Fibroblast of peridontal ligament (primary cell): ENCODE measurements at regions not wholly inside any gene's neighbourhood (a gene's known extent, or its start where the extent isn't known, plus 50 kb on each side); places are given as distances from the start of the nearest gene placed in this dataset.

Experiments
- DNase-seq: peaks from one replicate; pipeline ENCODE4 v3.0.0-alpha.2; 2010; ENCODE audit errors: extremely low read depth

DNA sequence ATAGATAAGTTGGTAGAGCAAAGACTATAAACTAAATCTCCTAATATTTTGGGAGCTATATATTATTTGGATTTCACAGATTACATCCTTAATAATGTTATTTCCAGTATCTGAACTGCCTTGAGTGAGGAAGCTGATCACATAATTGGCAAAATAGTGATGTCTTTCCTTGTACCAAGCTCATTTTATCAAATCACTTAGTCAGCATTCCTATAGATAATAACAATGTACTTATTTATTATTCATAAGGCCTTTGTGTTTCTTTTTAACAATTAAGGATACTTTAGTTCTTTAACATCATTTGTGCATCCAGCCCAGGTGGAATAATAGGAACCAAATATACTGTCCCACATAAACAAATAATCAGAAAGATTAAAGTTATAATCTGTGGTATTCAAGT lies 1093.6 kb downstream of the PCDH18 start:
- no peak for DNase-seq

DNA sequence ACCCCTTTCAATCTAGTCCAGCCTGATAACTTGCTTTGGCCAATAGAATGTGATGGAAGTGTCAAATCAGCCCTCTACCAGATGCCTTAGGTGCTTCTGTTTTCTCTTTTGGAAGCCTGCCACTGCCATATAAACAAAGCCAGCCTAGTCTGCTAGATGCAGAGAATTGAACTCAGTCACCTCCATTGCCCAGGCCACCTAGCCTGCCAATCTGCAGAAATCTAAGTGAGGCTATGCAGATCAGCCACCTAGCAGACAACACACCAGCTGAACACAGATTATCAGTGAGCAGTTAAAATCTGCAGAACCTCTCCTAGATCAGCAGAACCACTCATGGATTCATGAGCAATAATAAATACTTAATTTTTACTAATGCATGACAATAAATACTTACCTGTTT lies 1108.2 kb downstream of the PCDH18 start:
- DNase-seq: no peak

- DNase-seq: no peak
These were observed 1117.3 kb downstream of the PCDH18 start for GRCh38 chr4:136414981-136415380.

DNA sequence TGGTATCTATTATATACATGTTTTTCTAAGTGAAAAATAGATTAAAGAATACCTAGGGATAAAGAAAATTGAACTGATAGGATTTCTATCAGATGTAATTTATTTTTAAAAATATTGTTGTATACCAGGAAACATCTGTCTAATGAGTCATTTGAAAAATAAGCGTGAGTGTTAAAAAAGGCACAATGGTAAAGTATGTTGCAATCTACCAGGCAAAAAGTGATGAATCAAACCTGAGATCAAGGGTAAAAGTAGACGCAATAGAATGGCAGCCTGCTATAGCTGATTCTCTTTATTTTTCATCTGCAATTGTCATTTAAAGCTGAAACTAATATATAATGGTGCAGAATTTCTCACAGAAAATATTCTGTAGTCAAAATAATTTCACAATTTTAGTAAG lies 1119.6 kb downstream of the PCDH18 start:
- peak; percentile 22 for DNase-seq

- DNase-seq: no peak
These were observed 1131.5 kb downstream of the PCDH18 start for GRCh38 chr4:136400829-136401228.

DNA sequence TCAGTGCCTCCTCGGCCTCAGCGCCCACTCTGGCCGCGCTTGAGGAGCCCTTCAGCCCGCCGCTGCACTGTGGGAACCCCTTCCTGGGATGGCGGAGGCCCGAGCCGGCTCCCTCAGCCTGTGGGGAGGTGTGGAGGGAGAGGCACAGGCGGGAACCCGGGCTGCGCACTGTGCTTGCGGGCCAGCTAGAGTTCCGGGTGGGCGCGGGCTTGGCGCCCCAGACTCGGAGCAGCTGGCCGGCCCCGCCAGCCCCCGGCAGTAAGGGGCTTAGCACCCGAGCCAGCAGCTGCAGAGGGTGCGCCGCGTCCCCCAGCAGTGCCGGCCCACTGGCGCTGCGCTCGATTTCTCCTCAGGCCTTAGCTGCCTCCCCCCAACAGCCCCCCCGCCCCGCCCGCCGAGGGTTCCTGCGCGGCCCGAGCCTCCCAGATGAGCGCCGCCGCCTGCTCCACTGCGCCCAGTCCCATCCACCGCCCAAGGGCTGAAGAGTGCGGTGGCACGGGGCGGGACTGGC lies 1137.0 kb downstream of the PCDH18 start:
- DNase-seq: no peak

DNA sequence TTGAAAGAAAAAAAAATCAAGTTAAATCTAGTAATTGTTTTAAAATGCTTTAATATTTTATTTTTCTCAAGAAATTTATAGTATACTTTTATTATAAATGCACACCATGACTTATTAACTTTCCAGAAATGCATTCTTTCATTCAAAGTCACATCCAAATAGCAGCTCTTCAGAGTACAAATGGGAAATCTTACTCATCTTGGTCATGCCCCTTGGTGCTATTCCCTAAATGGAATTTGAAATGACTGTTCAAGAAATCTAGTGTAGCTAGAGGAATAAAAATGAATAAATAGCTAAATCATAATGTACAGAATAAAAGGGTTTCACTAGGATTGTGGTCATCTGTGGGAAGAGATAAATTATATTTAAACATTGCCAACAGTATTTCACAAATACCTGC lies 1139.7 kb downstream of the PCDH18 start:
- DNase-seq: peak; percentile 79

DNA sequence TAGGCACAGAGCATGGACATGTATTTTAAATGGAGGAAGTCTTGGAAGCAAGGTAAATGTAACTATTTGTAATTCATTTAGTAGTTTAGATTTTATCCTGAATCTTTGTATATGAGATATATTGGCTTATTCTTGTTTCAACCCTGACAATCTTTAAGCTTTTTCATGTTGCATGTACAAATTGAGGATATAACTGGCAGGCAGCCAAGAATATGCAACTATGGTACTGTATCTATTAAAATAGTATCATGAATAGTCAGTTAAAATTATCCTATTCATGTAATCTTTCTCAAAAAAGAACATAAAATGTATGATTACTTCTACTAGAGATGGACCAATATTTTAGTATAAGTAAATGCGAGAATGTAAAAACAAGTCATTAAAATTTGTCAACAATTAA lies 1141.5 kb downstream of the PCDH18 start:
- DNase-seq: peak; percentile 17

- no peak for DNase-seq
These were observed 1149.2 kb downstream of the PCDH18 start for GRCh38 chr4:136383082-136383481.

- no peak for DNase-seq
These were observed 1161.1 kb downstream of the PCDH18 start for GRCh38 chr4:136371231-136371630.

- DNase-seq: no peak
These were observed 1163.2 kb downstream of the PCDH18 start for GRCh38 chr4:136369073-136369472.

GRCh38 chr4:136357556-136357955 lies 1174.7 kb downstream of the PCDH18 start:
- DNase-seq: no peak

- DNase-seq: no peak
These were observed 1176.3 kb downstream of the PCDH18 start for GRCh38 chr4:136355970-136356369.

- no peak for DNase-seq
These were observed 1189.0 kb downstream of the PCDH18 start for GRCh38 chr4:136343340-136343739.

GRCh38 chr4:136342666-136343065 lies 1189.6 kb downstream of the PCDH18 start:
- DNase-seq: peak; percentile 87

DNA sequence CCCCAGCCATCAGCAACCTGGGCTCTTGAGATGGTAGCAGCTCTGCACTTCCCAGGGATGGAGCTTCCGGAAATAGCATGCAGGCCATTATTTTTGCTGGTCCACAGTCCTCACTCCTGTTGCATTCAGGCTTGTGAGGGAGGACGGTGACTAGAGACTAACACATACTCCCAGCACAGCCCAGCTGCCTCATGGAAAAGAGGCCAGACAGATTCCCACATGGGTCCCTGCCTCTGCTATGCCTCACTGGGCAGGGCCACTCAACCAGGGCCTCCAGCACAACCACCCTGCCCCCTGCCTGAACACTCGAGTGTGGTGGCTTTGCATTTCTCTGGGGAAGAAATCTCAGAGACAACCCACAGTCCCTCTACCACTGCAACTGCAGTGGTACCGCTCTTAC lies 1195.1 kb downstream of the PCDH18 start:
- no peak for DNase-seq

GRCh38 chr4:136336479-136336878 lies 1195.8 kb downstream of the PCDH18 start:
- DNase-seq: no peak

DNA sequence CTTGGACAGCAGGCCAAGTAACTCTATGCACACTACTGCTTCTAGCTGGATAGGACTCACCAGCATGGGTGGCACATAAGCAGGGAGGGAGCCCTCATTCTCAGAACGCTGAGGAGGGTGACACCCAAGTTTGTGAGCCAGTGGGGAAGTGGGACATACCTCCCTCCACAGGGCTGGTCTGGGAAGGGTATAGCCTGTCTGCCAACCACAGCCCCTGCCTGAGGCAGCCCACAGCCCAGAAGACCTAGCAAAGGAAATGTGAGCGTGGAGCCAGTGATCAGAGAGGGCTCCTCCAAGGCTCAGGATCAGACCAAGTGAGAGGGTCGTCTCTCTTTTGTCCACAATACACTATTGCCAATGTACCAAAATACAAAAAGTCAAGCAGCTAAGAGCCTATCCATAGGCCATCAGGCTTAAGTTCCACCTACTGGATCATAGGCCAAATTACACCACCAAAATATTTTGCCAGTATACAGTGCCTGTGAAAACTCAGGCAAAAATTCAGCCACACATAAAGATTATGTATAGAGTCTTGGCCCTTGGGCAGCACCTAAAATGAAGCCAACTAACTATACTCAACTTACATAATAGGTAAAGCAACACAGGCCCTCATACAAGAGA lies 1203.1 kb downstream of the PCDH18 start:
- peak; percentile 13 for DNase-seq

GRCh38 chr4:136328131-136328530 lies 1204.2 kb downstream of the PCDH18 start:
- DNase-seq: no peak

DNA sequence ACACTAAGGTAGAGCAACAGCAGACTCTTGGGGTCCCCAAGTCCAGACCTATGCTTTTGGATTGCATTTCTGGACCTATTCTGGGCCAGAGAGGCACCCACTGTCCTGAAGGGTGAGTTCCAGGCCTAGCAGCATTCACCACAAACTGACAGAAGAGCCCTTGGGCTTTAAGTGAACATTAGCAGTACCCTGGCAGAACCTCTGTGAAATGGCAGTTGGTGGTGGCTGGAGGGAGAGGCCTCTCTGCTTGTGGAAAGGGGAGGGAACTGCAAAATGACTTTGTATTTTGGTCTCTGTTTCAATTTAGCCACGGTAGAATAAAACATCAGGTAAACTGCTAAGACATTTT lies 1211.9 kb downstream of the PCDH18 start:
- DNase-seq: no peak

- no peak for DNase-seq
These were observed 1212.4 kb downstream of the PCDH18 start for GRCh38 chr4:136319789-136320464.

DNA sequence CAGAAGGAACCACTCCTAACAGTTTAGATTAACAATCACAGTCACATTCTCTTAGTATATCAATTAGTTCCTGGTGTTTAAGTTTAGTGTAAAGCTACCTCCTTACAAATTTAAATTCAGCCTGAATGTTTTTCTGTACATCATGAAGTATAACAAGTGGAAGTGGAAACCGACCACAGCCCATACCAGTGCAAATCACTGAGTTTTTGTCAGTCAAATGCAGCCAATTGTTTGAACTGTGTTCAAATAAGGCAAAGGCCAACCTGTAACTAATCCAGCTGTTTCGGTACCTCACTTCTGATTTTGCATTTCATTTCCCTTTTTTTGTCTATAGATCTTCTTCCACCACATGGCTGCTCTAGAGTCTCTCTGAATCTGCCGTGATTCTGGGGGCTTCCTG lies 1215.3 kb downstream of the PCDH18 start:
- DNase-seq: no peak

DNA sequence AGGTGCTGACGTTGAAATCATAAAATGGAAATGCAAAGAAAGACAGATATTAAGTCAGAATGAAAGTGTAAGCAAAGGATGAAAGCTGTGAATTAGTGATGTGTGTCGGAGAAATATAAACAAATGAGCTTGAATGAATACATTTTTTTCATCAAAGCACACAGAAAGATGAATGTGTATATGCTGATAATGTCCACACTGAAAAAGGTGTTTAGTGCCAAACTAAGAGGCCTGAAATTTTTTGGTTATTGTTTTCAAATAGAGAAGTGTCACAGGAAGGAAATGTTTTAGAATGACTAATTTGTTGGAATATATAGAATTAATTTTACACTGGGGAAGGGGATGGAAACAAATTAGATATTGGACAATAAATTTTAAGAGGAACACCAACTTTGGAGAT lies 1217.6 kb downstream of the PCDH18 start:
- no peak for DNase-seq

DNA sequence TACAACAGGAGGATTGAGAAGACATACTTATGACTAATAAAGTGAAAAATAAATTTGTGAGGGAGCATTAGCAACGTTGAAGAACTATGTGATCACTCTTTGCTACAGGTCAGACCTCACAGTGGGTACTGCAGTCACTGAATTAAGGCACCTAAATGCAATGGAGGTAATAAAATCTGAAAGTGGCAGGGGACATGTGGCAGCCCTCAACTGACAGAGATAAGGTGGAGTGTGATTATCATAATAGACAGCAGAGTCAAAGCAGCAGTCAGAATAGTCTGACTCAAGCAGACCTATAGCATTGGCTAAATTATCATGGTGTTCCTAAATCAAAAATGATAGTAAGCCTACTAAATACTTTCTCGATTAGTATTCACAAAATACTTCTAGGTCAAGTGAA lies 1220.5 kb downstream of the PCDH18 start:
- no peak for DNase-seq
